ENCODE measurements at regions not wholly inside any gene's neighbourhood (a gene's known extent, or its start where the extent isn't known, plus 50 kb on each side); places are given as distances from the start of the nearest gene placed in this dataset.

DNA sequence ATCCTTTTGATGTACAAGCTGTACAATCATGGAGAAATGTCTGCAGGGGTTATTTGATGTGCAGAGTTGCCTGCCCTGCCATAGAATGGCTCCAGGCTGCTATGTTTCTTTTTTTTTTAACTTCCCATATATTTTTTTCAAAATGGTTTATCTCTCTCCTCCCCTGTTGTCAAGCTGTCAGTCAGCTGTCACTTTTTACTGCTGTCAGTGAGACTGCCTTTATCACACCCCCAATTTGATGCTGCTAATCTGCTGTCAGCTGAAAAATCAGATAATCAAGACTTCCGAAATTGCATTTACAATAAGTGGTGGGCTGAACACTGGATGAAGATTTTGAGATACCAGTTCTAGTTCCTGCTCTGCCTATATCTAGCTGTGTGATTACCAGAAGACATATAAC is 382.6 kb downstream of the ZEB2 start:
- Histone ChIP-seq H2AFZ (replicated peaks) (no peak overlapping the region), H3K4me2 (no peak overlapping the region), H3K27ac (no peak overlapping the region), H3K36me3 (no peaks in the 10 kb centered on the region), H3K27me3 (no peaks in the 10 kb centered on the region), H3K9me3 (ENCODE audit: low read depth) (no peaks in the 10 kb centered on the region), H3F3A (ENCODE audit: low read depth) (peaks cover 12% of the 10 kb centered on the region), H3K79me2 (ENCODE audit: low read depth) (no peaks in the 10 kb centered on the region), H3K4me3 (no peak overlapping the region), H3K9ac (no peak overlapping the region), H4K20me1 (ENCODE audit: low read depth) (no peaks in the 10 kb centered on the region), H3K4me1 (peaks cover 11% of the 10 kb centered on the region)
- Mint-ChIP-seq H3K27me3 (ENCODE audit: insufficient read depth, low read depth) (no peaks in the 10 kb centered on the region), H3K4me1 (peaks cover 24% of the 10 kb centered on the region), H3K9me3 (no peaks in the 10 kb centered on the region), H3K27ac (no peak overlapping the region), H3K36me3 (peaks cover 3% of the 10 kb centered on the region), H3K4me3 (no peak overlapping the region)
- DNase-seq (ENCODE audit: low spot score) = no peak
- TF ChIP-seq EZH2 (IDR thresholded peaks at IDR 0.05) (no peak), EZH2phosphoT487 (IDR thresholded peaks at IDR 0.05) (no peak)
- TF ChIP-seq, protein P1, sequence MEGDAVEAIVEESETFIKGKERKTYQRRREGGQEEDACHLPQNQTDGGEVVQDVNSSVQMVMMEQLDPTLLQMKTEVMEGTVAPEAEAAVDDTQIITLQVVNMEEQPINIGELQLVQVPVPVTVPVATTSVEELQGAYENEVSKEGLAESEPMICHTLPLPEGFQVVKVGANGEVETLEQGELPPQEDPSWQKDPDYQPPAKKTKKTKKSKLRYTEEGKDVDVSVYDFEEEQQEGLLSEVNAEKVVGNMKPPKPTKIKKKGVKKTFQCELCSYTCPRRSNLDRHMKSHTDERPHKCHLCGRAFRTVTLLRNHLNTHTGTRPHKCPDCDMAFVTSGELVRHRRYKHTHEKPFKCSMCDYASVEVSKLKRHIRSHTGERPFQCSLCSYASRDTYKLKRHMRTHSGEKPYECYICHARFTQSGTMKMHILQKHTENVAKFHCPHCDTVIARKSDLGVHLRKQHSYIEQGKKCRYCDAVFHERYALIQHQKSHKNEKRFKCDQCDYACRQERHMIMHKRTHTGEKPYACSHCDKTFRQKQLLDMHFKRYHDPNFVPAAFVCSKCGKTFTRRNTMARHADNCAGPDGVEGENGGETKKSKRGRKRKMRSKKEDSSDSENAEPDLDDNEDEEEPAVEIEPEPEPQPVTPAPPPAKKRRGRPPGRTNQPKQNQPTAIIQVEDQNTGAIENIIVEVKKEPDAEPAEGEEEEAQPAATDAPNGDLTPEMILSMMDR (IDR thresholded peaks at IDR 0.05) = no peak

DNA sequence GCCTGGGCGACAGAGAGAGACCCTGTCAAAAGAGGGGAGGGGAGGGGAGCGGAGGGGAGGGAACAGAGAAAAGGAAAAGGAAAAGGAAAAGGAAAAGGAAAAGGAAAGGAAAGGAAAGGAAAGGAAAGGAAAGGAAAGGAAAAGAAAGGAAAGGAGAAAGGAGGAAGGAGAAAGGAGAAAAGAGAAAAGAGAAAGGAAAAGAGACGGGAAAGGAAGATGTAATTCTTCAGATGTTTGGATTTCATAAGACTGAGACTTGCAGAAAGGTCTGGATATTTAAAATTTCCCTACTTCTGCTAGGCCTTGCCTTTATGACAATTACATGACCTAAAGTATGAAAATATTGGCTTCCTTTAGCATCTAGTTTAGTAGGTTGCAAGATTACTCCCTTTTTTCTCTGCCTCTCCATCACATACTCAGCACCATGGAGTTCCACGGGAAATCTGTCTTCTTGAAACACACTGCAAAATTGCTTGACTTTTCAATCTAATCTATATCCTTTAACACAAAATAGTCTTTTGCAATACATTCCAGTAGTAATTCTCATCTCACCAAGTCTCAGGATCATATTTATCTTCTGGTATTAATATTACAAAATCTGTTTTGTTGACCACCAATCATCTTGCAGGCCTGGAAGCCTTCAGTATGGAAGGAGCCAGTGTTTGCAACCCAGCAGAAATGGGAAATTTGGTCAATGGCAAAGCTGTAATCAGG is 383.5 kb downstream of the ZEB2 start:
- peaks cover 12% of the 10 kb centered on the region for H3F3A ChIP-seq (ENCODE audit: low read depth)
- no peaks in the 10 kb centered on the region for H3K36me3 ChIP-seq
- no peaks in the 10 kb centered on the region for H3K79me2 ChIP-seq (ENCODE audit: low read depth)
- no peak overlapping the region for H3K4me3 Mint-ChIP-seq
- no peak overlapping the region for H3K4me3 ChIP-seq
- DNase-seq (ENCODE audit: low spot score) = no peak
- H3K27me3 Mint-ChIP-seq (ENCODE audit: insufficient read depth, low read depth) = no peaks in the 10 kb centered on the region
- H3K4me2 ChIP-seq = no peak overlapping the region
- peaks cover 3% of the 10 kb centered on the region for H3K36me3 Mint-ChIP-seq
- no peak overlapping the region for H3K9ac ChIP-seq
- H3K9me3 Mint-ChIP-seq = no peaks in the 10 kb centered on the region
- H3K27me3 ChIP-seq = no peaks in the 10 kb centered on the region
- no peak overlapping the region for H3K27ac Mint-ChIP-seq
- H3K4me1 ChIP-seq = peaks cover 11% of the 10 kb centered on the region
- H3K4me1 Mint-ChIP-seq = peaks cover 24% of the 10 kb centered on the region
- H4K20me1 ChIP-seq (ENCODE audit: low read depth) = no peaks in the 10 kb centered on the region
- TF ChIP-seq, protein P1 (IDR thresholded peaks at IDR 0.05) = no peak
- TF ChIP-seq EZH2 (IDR thresholded peaks at IDR 0.05) (no peak), EZH2phosphoT487 (IDR thresholded peaks at IDR 0.05) (no peak)
- H2AFZ ChIP-seq (replicated peaks) = no peak overlapping the region
- H3K27ac ChIP-seq = no peak overlapping the region
- no peaks in the 10 kb centered on the region for H3K9me3 ChIP-seq (ENCODE audit: low read depth)

DNA sequence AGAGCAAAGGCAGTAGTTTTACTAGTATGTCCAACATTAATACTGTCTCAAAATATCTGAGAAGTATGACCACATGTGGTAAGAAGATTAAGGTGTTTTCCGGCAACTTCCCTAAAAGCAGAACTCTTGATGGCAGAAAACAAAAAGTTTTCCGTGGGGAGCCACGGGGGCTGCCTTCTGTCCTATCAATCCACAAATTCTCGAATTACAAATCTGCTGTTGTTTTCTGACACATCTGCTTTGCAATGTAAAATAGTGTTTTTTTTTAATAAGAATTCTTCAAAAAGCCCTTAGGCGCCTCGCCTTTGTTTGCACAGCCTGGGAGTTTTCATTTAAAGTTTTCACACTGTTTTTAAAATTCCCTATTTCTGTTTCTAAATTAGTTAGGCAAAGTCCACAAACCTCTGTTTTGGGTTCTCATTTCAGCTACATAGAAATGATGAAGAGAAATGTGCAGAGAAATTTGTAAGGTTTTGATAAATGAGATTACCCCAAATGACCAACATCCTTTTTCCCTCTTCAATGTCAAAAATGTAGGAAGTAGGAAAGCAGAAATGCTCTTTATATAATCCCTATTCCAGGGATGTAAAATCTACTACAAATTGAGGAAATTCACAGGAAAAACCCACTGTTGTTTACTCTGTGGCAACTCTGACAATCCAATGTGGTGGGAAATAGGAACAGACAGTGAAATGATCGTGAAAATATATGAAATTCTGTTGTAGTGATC is 385.8 kb downstream of the ZEB2 start:
- H3K4me3 ChIP-seq = no peak overlapping the region
- no peaks in the 10 kb centered on the region for H3K27me3 ChIP-seq
- H3K9me3 ChIP-seq (ENCODE audit: low read depth) = no peaks in the 10 kb centered on the region
- H2AFZ ChIP-seq (replicated peaks) = peak overlapping the region; percentile 48
- no peak overlapping the region for H3K4me3 Mint-ChIP-seq
- H3K27ac ChIP-seq = peak overlapping the region; percentile 48
- no peak overlapping the region for H3K27ac Mint-ChIP-seq
- no peak for DNase-seq (ENCODE audit: low spot score)
- H3K4me1 Mint-ChIP-seq = peaks cover 24% of the 10 kb centered on the region
- peaks cover 11% of the 10 kb centered on the region for H3K4me1 ChIP-seq
- TF ChIP-seq EZH2 (IDR thresholded peaks at IDR 0.05) (no peak), EZH2phosphoT487 (IDR thresholded peaks at IDR 0.05) (no peak)
- TF ChIP-seq, protein P1 (IDR thresholded peaks at IDR 0.05) = no peak
- peaks cover 12% of the 10 kb centered on the region for H3F3A ChIP-seq (ENCODE audit: low read depth)
- no peaks in the 10 kb centered on the region for H3K79me2 ChIP-seq (ENCODE audit: low read depth)
- no peaks in the 10 kb centered on the region for H3K9me3 Mint-ChIP-seq
- no peaks in the 10 kb centered on the region for H3K36me3 ChIP-seq
- H3K27me3 Mint-ChIP-seq (ENCODE audit: insufficient read depth, low read depth) = no peaks in the 10 kb centered on the region
- no peak overlapping the region for H3K9ac ChIP-seq
- peaks cover 5% of the 10 kb centered on the region for H3K36me3 Mint-ChIP-seq
- peak overlapping the region; percentile 43 for H3K4me2 ChIP-seq
- no peaks in the 10 kb centered on the region for H4K20me1 ChIP-seq (ENCODE audit: low read depth)

Data from neural progenitor cell (in vitro differentiated cells).